ENCODE measurements at regions not wholly inside any gene's neighbourhood (a gene's known extent, or its start where the extent isn't known, plus 50 kb on each side); places are given as distances from the start of the nearest gene placed in this dataset.
A peak's percentile ranks its signal among the peaks of the same experiment; 100 is the strongest.

DNA sequence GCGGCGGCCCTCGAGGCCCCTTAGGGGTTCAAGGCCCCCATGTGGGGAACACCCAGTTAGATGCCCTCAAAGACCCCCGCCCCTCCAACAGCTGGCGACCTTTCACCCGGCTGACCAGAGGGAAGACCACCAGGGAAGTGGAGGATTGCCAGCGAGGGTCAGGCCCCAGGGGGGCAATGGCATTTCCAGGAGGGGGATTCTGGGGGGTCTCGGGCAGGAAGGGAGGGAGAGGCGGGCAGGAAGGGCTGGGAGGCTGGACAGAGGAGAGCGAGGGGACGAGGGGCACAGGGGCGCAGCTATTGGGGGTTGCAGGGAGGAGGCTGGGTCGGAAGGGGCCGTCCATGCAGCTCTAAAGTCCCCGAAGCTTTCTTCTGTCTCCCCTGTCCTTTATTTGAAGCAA, 139.5 kb downstream of the C16orf95 start:
- TF ChIP-seq CTCF (IDR thresholded peaks at IDR 0.05) = no peak
- no peak overlapping the region for H3K4me3 ChIP-seq
- H3K27ac ChIP-seq = no peak overlapping the region
- DNase-seq (ENCODE audit: low spot score) = no peak

DNA sequence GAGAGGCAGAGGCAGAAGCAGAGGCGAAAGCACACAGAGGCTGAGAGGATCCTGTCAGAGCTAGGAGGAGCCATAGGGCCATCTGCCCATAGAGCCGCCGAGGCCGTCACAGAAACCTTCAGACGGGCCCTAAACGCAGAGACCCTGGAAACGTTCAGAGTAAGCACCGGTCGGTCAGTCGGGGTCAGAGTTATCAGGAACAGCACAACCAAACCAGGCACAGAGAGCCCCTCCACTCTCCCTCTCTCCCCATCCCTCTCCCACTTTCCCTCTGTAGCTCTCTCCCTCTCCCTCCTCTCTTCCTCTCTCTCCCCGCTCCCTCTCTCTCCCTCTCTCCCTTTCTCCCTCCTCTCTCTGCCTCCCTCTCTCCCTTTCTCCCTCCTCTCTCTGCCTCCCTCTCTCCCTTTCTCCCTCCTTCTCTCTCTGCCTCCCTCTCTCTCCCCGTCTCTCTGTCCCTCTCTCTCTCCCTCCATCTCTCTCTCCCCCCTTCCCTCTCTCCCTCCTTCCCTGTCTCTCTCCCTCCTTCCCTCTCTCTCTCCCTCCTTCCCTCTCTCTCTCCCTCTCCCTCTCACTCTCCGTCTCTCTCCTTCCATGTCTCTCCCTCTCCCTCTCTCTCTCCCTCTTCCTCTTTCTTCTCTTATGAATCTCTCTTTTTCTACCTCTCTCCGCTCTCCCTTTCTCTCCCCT, 138.9 kb downstream of the C16orf95 start:
- no peak overlapping the region for H3K27ac ChIP-seq
- TF ChIP-seq CTCF (IDR thresholded peaks at IDR 0.05) = no peak
- no peak for DNase-seq (ENCODE audit: low spot score)
- peak overlapping the region; percentile 28 for H3K4me3 ChIP-seq

- no peak for DNase-seq (ENCODE audit: low spot score)
- TF ChIP-seq CTCF (IDR thresholded peaks at IDR 0.05) = no peak
- H3K27ac ChIP-seq = peak overlapping the region in 1 of 2 donors; percentile 2
Observed at GRCh38 chr16:87178977-87179376, 138.2 kb downstream of the C16orf95 start.

DNA sequence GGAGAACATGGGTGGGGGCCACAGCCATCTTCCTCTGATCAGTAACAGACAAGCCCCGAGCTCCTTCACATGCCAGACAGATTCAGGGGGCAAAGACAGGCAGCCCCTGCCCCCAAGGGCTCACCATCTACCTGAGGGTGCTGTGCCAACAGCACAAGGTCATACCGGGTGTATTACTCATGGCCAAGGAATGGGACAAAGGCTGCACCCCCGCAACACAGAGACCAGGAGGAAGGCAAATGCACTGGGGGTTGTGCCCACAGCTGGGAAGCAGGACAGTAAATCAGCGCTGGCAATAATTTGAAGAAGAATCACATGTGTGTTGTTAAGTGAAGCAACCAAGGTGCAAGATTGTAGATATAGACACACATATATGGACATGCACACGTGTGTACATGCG, 137.1 kb downstream of the C16orf95 start:
- Histone ChIP-seq H3K27ac (no peak overlapping the region), H3K4me3 (no peak overlapping the region)
- no peak for DNase-seq (ENCODE audit: low spot score)
- TF ChIP-seq CTCF (IDR thresholded peaks at IDR 0.05) = no peak

More at GRCh38 chr16:87178977-87179376, 138.2 kb downstream of the C16orf95 start:
- no peak overlapping the region for H3K4me3 ChIP-seq

DNA sequence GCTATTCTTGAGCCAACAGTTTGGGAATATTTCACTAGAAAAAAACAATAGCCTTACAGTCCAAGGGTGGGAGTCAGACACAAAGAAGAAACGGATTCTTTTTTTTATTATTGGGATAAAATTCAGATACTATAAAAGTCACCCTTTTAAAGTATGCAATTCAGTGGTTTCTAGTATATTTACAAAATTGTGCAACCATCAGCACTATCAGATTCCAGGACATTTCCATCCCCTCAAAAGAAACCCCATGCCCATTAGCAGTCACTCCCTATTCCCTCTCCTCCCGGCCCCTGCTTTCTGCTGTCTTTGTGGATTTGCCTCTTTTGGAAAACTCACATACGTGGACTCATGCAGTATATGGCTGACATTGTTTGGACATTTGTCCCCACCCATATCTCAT, 134.4 kb downstream of the C16orf95 start:
- DNase-seq (ENCODE audit: low spot score) = no peak
- no peak overlapping the region for H3K4me3 ChIP-seq

DNA sequence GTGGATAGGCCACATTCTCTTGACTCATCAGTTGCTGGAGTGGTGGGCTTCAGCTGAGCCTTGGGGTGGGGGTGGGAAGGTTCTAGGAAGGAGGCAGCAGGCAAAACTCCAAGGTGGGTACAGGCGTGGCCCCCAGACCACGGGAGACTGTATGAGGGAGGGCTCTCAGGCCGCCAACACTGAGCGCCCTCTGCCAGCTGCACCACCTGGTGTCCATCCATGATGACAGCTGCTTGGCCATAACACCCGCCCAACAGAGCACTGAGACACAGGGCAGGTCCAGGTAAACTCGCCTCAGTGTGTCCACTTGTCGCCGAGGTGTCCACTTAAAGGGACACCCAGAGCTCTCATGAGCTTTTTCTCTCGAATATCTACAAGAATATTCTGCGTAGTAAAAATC, 133.5 kb downstream of the C16orf95 start:
- Histone ChIP-seq H3K4me3 (no peak overlapping the region), H3K27ac (no peak overlapping the region)
- no peak for DNase-seq (ENCODE audit: low spot score)
- no peak for TF ChIP-seq CTCF (IDR thresholded peaks at IDR 0.05)

More for the DNA sequence above, 134.4 kb downstream of the C16orf95 start:
- H3K27ac ChIP-seq = no peak overlapping the region
- TF ChIP-seq CTCF (IDR thresholded peaks at IDR 0.05) = no peak

DNA sequence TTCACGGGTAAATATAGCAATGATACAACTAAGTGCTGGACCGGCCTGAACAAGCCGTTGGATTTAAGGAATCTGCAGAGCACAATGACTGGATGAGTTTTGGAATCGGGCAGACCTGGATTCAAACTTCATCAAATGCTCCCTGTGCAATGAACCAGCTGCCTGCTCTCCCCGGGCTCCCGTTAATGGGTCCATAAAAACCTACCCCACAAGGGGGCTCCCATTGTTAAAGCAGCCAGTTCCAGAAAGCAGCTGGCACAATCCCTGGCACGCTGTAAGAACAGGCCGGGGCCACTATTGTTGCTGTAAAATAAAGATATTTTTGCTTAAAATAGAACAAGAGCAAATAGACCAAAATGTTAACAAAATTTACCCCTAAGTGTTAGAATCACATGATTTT, 131.9 kb downstream of the C16orf95 start:
- Histone ChIP-seq H3K27ac (no peak overlapping the region), H3K4me3 (no peak overlapping the region)
- no peak for DNase-seq (ENCODE audit: low spot score)
- no peak for TF ChIP-seq CTCF (IDR thresholded peaks at IDR 0.05)

All from coronary artery (tissue), 2 donors.